Fibroblast of lung (primary cell): ENCODE measurements at regions not wholly inside any gene's neighbourhood (a gene's known extent, or its start where the extent isn't known, plus 50 kb on each side); places are given as distances from the start of the nearest gene placed in this dataset.

ENCODE experiments used
- CTCF ChIP-seq, 2 donors: IDR thresholded peaks in 1 of 2; conservative IDR thresholded peaks in 1 of 2; 1 replicate in 1 of 2; 2 replicates in 1 of 2; pipeline ENCODE4 v1.5.1; 2011 to 2012; ENCODE audit warnings: low read length in 2 of 2, control low read depth in 1 of 2, inconsistent platforms in 1 of 2, low read depth in 1 of 2, mild to moderate bottlenecking in 1 of 2
- EZH2 ChIP-seq: IDR thresholded peaks from 2 replicates; pipeline ENCODE4 v1.5.1; 2012; ENCODE audit warnings: low read length, control low read depth, mild to moderate bottlenecking; ENCODE audit errors: missing control alignments

- TF ChIP-seq CTCF (conservative IDR thresholded peaks at IDR 0.05 in 1 of 2, IDR thresholded peaks at IDR 0.05 in 1 of 2; ENCODE audit: low read depth in 1 of 2, low read length in 2 of 2) (peak in 1 of 2 donors; percentile 6), EZH2 (no peak)
Observed at GRCh38 chr20:6185268-6185667, 62.4 kb upstream of the FERMT1 start.
